Adipocyte (in vitro differentiated cells): ENCODE measurements at regions not wholly inside any gene's neighbourhood (a gene's known extent, or its start where the extent isn't known, plus 50 kb on each side); places are given as distances from the start of the nearest gene placed in this dataset.

Experiments used
- DNase-seq: peaks from one replicate; pipeline ENCODE4 v3.0.0-alpha.2; 2015; ENCODE audit warnings: low read depth
- H3K27me3 ChIP-seq: replicated peaks from 2 replicates; pipeline ENCODE4 v1.7.0; 2013; ENCODE audit warnings: mild to moderate bottlenecking, low read length, moderate library complexity; ENCODE audit not compliant: control insufficient read depth, insufficient read depth
- H3K36me3 ChIP-seq: 2 replicates; pipeline ENCODE4 v1.7.0; 2013; ENCODE audit warnings: low read length, mild to moderate bottlenecking, moderate library complexity; ENCODE audit not compliant: control insufficient read depth, insufficient read depth, severe bottlenecking
- H3K4me1 ChIP-seq: 2 replicates; pipeline ENCODE4 v1.7.0; 2013; ENCODE audit warnings: mild to moderate bottlenecking, low read length, moderate library complexity; ENCODE audit not compliant: control insufficient read depth, insufficient read depth
- H3K4me3 ChIP-seq: 2 replicates; pipeline ENCODE4 v1.7.0; 2013; ENCODE audit warnings: mild to moderate bottlenecking, low read length, moderate library complexity
- H3K9ac ChIP-seq: 2 replicates; pipeline ENCODE4 v1.7.0; 2013; ENCODE audit warnings: mild to moderate bottlenecking, low read length, moderate library complexity
- H3K9me3 ChIP-seq: 2 replicates; pipeline ENCODE4 v1.7.0; 2013; ENCODE audit warnings: mild to moderate bottlenecking, low read length, moderate library complexity; ENCODE audit not compliant: control insufficient read depth

DNA sequence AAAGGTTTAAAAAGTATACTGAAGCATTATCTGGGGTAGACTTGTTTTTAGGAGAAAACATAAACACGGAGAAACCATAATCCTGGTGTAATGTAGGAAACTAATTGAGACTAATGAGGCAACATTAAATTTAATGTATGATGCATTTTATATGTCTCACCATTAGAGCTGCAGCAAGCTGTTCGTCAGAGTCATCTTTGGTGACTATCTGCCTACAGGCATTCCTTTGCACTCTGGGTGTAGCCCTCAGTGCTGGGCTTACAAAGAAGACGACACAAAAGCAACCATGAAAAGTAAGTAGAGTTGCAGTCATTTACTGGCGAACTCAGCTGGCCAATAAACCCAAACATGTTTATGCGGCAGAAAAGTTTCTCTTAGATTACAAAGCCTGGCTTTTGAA lies 415.3 kb upstream of the ZEB2 start:
- H3K27me3 ChIP-seq = no peaks in the 10 kb centered on the region
- H3K9ac ChIP-seq = no peak overlapping the region
- H3K9me3 ChIP-seq = no peaks in the 10 kb centered on the region
- peaks cover 33% of the 10 kb centered on the region for H3K4me1 ChIP-seq
- H3K4me3 ChIP-seq = no peak overlapping the region
- no peak for DNase-seq
- H3K36me3 ChIP-seq = no peaks in the 10 kb centered on the region

- DNase-seq = no peak
- Histone ChIP-seq H3K36me3 (no peaks in the 10 kb centered on the region), H3K9me3 (peaks cover 14% of the 10 kb centered on the region), H3K4me3 (no peak overlapping the region), H3K27me3 (no peaks in the 10 kb centered on the region), H3K9ac (no peak overlapping the region), H3K4me1 (peaks cover 11% of the 10 kb centered on the region)
Observed at GRCh38 chr2:144931960-144932359, 412.0 kb upstream of the ZEB2 start.

DNA sequence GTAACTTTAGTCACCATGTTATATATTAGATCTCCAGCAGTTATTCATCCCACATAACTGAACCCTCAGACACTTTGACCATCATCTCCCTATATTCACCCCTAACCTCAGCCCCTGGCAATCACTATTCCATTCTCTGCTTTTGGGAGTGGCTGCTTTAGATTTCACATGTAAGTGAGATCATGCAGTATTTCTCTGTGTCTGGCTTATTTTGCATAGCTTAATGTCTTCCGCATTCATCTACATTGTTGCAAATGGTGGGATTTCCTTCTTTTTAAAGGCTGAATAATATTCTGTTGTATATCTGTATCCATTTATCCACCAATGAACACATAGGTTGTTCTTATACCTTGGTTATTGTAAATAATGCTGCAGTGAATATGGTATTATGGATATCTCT lies 411.6 kb upstream of the ZEB2 start:
- Histone ChIP-seq H3K27me3 (no peaks in the 10 kb centered on the region), H3K36me3 (no peaks in the 10 kb centered on the region), H3K9me3 (peaks cover 15% of the 10 kb centered on the region), H3K4me3 (no peak overlapping the region), H3K9ac (no peak overlapping the region), H3K4me1 (peaks cover 6% of the 10 kb centered on the region)
- no peak for DNase-seq

GRCh38 chr2:144927429-144927828 lies 407.5 kb upstream of the ZEB2 start:
- Histone ChIP-seq H3K4me1 (no peaks in the 10 kb centered on the region), H3K27me3 (no peaks in the 10 kb centered on the region), H3K36me3 (no peaks in the 10 kb centered on the region), H3K9ac (no peak overlapping the region), H3K9me3 (peaks cover 23% of the 10 kb centered on the region), H3K4me3 (no peak overlapping the region)
- DNase-seq = no peak

DNA sequence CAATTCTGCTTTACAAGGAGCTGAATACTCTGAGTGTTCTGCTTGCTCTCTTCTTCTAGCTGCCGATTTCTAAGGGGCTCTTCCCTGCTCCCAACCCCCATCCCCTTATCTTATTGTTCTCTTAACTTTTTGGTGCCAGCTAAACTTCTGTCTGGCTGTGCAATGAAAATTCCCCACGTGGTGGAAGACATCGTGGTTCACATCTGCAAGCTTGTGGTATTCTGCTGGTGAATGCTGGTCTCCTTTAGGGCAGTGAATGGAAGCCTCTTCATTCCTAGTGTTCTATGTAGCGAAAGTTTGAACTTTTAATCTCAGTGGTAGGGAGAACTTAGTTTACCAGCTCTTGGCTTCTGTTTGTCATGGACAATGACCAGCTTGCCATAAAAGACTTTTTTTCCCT lies 406.0 kb upstream of the ZEB2 start:
- Histone ChIP-seq H3K4me1 (no peaks in the 10 kb centered on the region), H3K4me3 (no peak overlapping the region), H3K36me3 (no peaks in the 10 kb centered on the region), H3K9ac (no peak overlapping the region), H3K27me3 (no peaks in the 10 kb centered on the region), H3K9me3 (peaks cover 23% of the 10 kb centered on the region)
- DNase-seq = no peak

GRCh38 chr2:144924827-144925226 lies 404.9 kb upstream of the ZEB2 start:
- no peak for DNase-seq
- Histone ChIP-seq H3K36me3 (no peaks in the 10 kb centered on the region), H3K9me3 (peaks cover 23% of the 10 kb centered on the region), H3K4me3 (no peak overlapping the region), H3K4me1 (no peaks in the 10 kb centered on the region), H3K27me3 (no peaks in the 10 kb centered on the region), H3K9ac (no peak overlapping the region)

GRCh38 chr2:144922519-144922918 lies 402.6 kb upstream of the ZEB2 start:
- no peak for DNase-seq
- Histone ChIP-seq H3K27me3 (no peaks in the 10 kb centered on the region), H3K9me3 (peaks cover 14% of the 10 kb centered on the region), H3K36me3 (no peaks in the 10 kb centered on the region), H3K4me3 (no peak overlapping the region), H3K4me1 (no peaks in the 10 kb centered on the region), H3K9ac (no peak overlapping the region)

- no peaks in the 10 kb centered on the region for H3K27me3 ChIP-seq
- H3K9ac ChIP-seq = no peak overlapping the region
- no peaks in the 10 kb centered on the region for H3K36me3 ChIP-seq
- no peak overlapping the region for H3K4me3 ChIP-seq
- H3K4me1 ChIP-seq = no peaks in the 10 kb centered on the region
- peaks cover 8% of the 10 kb centered on the region for H3K9me3 ChIP-seq
- no peak for DNase-seq
Observed at GRCh38 chr2:144920755-144921530, 401.0 kb upstream of the ZEB2 start.

- no peak overlapping the region for H3K9ac ChIP-seq
Observed at GRCh38 chr2:144914622-144915318, 394.9 kb upstream of the ZEB2 start.

GRCh38 chr2:144914113-144914512 lies 394.2 kb upstream of the ZEB2 start:
- H3K4me3 ChIP-seq = no peak overlapping the region
- H3K4me1 ChIP-seq = peaks cover 6% of the 10 kb centered on the region
- no peaks in the 10 kb centered on the region for H3K27me3 ChIP-seq
- no peak overlapping the region for H3K9ac ChIP-seq
- no peaks in the 10 kb centered on the region for H3K36me3 ChIP-seq
- H3K9me3 ChIP-seq = no peaks in the 10 kb centered on the region
- peak; percentile 3 for DNase-seq

More at GRCh38 chr2:144914622-144915318, 394.9 kb upstream of the ZEB2 start:
- H3K27me3 ChIP-seq = no peaks in the 10 kb centered on the region
- no peak overlapping the region for H3K4me3 ChIP-seq
- H3K4me1 ChIP-seq = peaks cover 6% of the 10 kb centered on the region
- no peaks in the 10 kb centered on the region for H3K36me3 ChIP-seq
- DNase-seq = peak; percentile 50
- H3K9me3 ChIP-seq = no peaks in the 10 kb centered on the region

DNA sequence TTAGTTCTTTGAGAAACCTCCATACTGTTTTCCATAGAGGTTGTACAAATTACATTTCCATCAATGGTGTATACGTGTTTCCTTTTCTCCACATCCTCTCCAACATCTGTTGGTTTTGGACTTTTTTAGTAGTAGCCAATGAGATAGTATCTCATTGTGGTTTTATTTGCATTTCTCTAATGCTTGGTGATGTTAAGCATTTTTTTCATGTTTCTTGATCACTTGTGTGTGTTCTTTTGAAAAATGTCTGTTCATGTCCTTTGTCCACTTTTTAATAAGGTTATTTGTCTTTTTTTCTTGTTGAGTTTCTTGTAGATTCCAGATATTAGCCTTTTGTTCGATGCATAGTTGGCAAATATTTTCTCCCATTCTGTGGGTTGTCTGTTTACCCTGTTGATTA lies 392.3 kb upstream of the ZEB2 start:
- Histone ChIP-seq H3K9ac (no peak overlapping the region), H3K4me3 (no peak overlapping the region), H3K4me1 (peaks cover 6% of the 10 kb centered on the region), H3K27me3 (no peaks in the 10 kb centered on the region), H3K9me3 (no peaks in the 10 kb centered on the region), H3K36me3 (no peaks in the 10 kb centered on the region)
- peak; percentile 1 for DNase-seq
